ENCODE measurements at regions not wholly inside any gene's neighbourhood (a gene's known extent, or its start where the extent isn't known, plus 50 kb on each side); places are given as distances from the start of the nearest gene placed in this dataset.
"Not testable (repeated sequence)": the region's sequence is repeated elsewhere in the genome, so short reads cannot be mapped to it uniquely, and the experiment has no call there.

DNA sequence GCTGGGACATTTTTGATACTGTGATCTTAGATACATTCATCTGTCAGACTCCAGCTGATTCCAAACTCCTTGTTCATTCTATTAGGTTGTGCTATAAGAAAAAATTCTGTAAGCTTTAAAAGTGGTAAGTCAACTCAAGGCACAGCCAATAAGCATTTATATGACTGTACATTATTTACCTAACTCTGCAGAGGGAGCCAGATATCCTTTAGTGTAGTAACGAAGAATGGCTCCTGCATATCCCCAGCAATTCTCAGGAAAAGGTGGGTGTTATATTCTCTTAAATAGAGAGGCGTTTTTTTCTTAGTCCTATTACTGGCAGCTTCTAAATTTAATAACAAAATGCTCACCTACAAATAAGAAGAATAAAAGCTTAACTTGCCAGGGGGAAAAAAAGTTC lies 374.3 kb upstream of the GOT2 start:
- H3K27ac ChIP-seq, result no peak overlapping the region
- no peak overlapping the region for H3K4me3 ChIP-seq
- H3K4me1 ChIP-seq, result no peaks in the 10 kb centered on the region
- 25 to 37% methylated on average over 2 of the region's 2 CpGs for WGBS, 2 donors (ENCODE audit: low coverage in 1 of 2)
- DNase-seq, result no peak
- peaks cover 0 to 4% of the 10 kb centered on the region in 2 donors for H3K9me3 ChIP-seq
- TF ChIP-seq CTCF (IDR thresholded peaks at IDR 0.05), result no peak
- TF ChIP-seq POLR2AphosphoS5 (IDR thresholded peaks at IDR 0.05), result no peak
- TF ChIP-seq POLR2A (IDR thresholded peaks at IDR 0.05), result no peak
- TF ChIP-seq EP300 (IDR thresholded peaks at IDR 0.05; ENCODE audit: low read depth), result no peak
- intact Hi-C loops (cut with DNase I; ENCODE audit: low total_unique reads) (no loop called here), in situ Hi-C loops (cut with MboI; ENCODE audit: low pct_ligation_motif_present in 1 of 4, low pct_unique_long_range_greater_than_20kb in 1 of 4, low sequenced_read_pairs in 3 of 4) (no loop called here)
- no peaks in the 10 kb centered on the region for H3K36me3 ChIP-seq
- no peaks in the 10 kb centered on the region for H3K27me3 ChIP-seq

DNA sequence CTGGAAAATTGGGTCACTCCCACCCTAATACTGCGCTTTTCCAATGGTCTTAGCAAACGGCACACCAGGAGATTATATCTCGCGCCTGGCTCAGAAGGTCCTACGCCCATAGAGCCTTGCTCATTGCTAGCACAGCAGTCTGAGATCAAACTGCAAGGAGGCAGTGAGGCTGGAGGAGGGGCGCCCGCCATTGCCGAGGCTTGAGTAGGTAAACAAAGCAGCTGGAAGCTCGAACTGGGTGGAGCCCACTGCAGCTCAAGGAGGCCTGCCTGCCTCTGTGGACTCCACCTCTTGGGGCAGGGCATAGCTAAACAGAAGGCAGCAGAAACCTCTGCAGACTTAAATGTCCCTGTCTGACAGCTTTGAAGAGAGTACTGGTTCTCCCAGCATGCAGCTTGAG lies 362.6 kb upstream of the GOT2 start:
- DNase-seq; intact Hi-C loops (cut with DNase I; ENCODE audit: low total_unique reads); in situ Hi-C loops (cut with MboI; ENCODE audit: low pct_ligation_motif_present in 1 of 4, low pct_unique_long_range_greater_than_20kb in 1 of 4, low sequenced_read_pairs in 3 of 4); H3K27me3 ChIP-seq; H3K27ac ChIP-seq; H3K4me1 ChIP-seq; H3K9me3 ChIP-seq; H3K4me3 ChIP-seq; H3K36me3 ChIP-seq: not testable (repeated sequence)
- WGBS, 2 donors (ENCODE audit: low coverage in 1 of 2), result 86% methylated on average over 9 of the region's 9 CpGs; no CpG with 5 or more reads in 1 of the 2 donors

- in situ Hi-C loops (cut with MboI; ENCODE audit: low pct_ligation_motif_present in 1 of 4, low pct_unique_long_range_greater_than_20kb in 1 of 4, low sequenced_read_pairs in 3 of 4) (no loop called here), intact Hi-C loops (cut with DNase I; ENCODE audit: low total_unique reads) (no loop called here)
- Histone ChIP-seq H3K4me3 (no peak overlapping the region), H3K36me3 (no peaks in the 10 kb centered on the region), H3K4me1 (no peaks in the 10 kb centered on the region), H3K27ac (no peak overlapping the region), H3K9me3 (no peaks in the 10 kb centered on the region), H3K27me3 (no peaks in the 10 kb centered on the region)
- WGBS, 2 donors (ENCODE audit: low coverage in 1 of 2), result 86 to 100% methylated on average over 1 of the region's 1 CpG
- no peak for DNase-seq
- TF ChIP-seq POLR2A (IDR thresholded peaks at IDR 0.05) (no peak), POLR2AphosphoS5 (IDR thresholded peaks at IDR 0.05) (no peak), EP300 (IDR thresholded peaks at IDR 0.05; ENCODE audit: low read depth) (no peak), CTCF (IDR thresholded peaks at IDR 0.05) (no peak)
These were observed 356.4 kb upstream of the GOT2 start for GRCh38 chr16:59090541-59090940.

DNA sequence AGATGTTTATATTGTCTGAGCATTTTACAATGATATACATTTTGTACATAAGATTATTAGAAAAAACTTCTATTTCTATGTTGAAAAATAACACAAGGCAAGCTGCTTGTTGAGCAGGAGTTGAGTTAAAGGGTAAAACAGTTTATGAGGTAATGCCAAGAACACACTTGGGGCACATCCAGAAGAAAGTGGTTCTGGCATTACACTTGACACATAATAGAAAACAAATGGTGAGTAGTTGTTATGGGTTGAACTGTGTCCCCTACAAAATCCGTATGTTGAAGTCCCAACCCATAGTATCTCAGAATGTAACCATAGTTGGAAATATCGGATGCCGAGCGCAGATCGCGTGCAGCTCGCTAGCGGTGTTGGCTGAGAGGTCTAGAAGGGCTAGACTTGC lies 354.3 kb upstream of the GOT2 start:
- Histone ChIP-seq H3K27ac (no peak overlapping the region), H3K4me3 (no peak overlapping the region), H3K4me1 (no peaks in the 10 kb centered on the region), H3K27me3 (no peaks in the 10 kb centered on the region), H3K36me3 (no peaks in the 10 kb centered on the region), H3K9me3 (peaks cover 0 to 4% of the 10 kb centered on the region in 2 donors)
- WGBS, 2 donors (ENCODE audit: low coverage in 1 of 2), result 90 to 92% methylated on average over 7 to 8 of the region's 8 CpGs
- no peak for DNase-seq
- intact Hi-C loops (cut with DNase I; ENCODE audit: low total_unique reads), result no loop called here
- no peak for TF ChIP-seq POLR2AphosphoS5 (IDR thresholded peaks at IDR 0.05)
- TF ChIP-seq POLR2A (IDR thresholded peaks at IDR 0.05), result no peak
- TF ChIP-seq CTCF (IDR thresholded peaks at IDR 0.05), result no peak
- no peak for TF ChIP-seq EP300 (IDR thresholded peaks at IDR 0.05; ENCODE audit: low read depth)
- in situ Hi-C loops (cut with MboI; ENCODE audit: low pct_ligation_motif_present in 1 of 4, low pct_unique_long_range_greater_than_20kb in 1 of 4, low sequenced_read_pairs in 3 of 4), result no loop called here

- no peak for DNase-seq
- H3K27ac ChIP-seq, result no peak overlapping the region
- 64 to 75% methylated on average over 3 of the region's 3 CpGs for WGBS, 2 donors (ENCODE audit: low coverage in 1 of 2)
- TF ChIP-seq POLR2AphosphoS5 (IDR thresholded peaks at IDR 0.05) (no peak), EP300 (IDR thresholded peaks at IDR 0.05; ENCODE audit: low read depth) (no peak), CTCF (IDR thresholded peaks at IDR 0.05) (no peak), POLR2A (IDR thresholded peaks at IDR 0.05) (no peak)
- no peak overlapping the region for H3K4me3 ChIP-seq
- in situ Hi-C loops (cut with MboI; ENCODE audit: low pct_ligation_motif_present in 1 of 4, low pct_unique_long_range_greater_than_20kb in 1 of 4, low sequenced_read_pairs in 3 of 4) (no loop called here), intact Hi-C loops (cut with DNase I; ENCODE audit: low total_unique reads) (no loop called here)
- H3K36me3 ChIP-seq, result no peaks in the 10 kb centered on the region
- H3K4me1 ChIP-seq, result no peaks in the 10 kb centered on the region
- no peaks in the 10 kb centered on the region for H3K27me3 ChIP-seq
- peaks cover 0 to 4% of the 10 kb centered on the region in 2 donors for H3K9me3 ChIP-seq
These were observed 353.5 kb upstream of the GOT2 start for GRCh38 chr16:59087641-59088040.
